NCI-H1092 treated with DMSO at 0.1 percent for 48 hours (cell line): ENCODE measurements at regions not wholly inside any gene's neighbourhood (a gene's known extent, or its start where the extent isn't known, plus 50 kb on each side); places are given as distances from the start of the nearest gene placed in this dataset.
"Not testable (repeated sequence)": the region's sequence is repeated elsewhere in the genome, so short reads cannot be mapped to it uniquely, and the experiment has no call there.

ENCODE experiments used
- DNase-seq: peaks from one replicate; lab custom pipeline; 2025; lab: John Stamatoyannopoulos, UW

- DNase-seq = no peak
Observed at GRCh38 chr2:187989925-187990623, 301.6 kb upstream of the GULP1 start.

DNA sequence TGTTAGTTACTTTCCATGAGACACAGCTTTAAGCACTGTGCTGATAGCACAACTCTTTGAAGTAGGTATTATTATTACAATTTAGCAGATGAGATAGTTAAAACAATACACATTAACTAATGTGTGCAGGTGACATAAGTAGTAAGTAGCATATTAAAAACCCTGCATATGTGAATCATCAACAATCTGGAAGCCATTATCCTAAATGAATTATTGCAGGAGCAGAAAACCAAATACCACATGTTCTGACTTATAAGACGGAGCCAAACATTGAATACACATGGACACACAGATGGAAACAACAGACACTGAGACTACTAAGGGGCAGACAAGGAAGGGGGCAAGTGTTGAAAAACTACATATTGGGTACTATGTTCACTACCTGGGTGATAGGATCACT is 300.3 kb upstream of the GULP1 start:
- DNase-seq = no peak

- peak; percentile 7 for DNase-seq
Observed at GRCh38 chr2:187994464-187995331, 297.0 kb upstream of the GULP1 start.

DNA sequence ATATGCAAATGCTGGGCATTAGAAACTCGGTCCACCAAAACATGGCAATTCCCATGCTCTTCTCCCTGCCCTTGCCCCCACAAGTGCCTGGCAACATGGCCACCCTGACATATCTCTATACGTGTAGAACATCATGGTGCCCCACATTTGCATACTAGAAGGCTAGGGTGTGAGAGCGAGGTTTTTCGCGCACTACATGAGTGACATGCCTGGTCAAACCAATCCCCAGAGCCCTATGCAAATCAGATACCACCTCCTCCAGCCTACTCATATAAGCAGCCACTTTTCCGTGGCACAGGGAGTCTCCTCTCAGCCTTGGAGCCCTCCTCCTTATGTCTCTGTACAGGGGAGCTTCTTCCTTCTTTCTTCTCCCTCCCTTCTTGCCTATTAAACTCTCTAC is 296.1 kb upstream of the GULP1 start:
- no peak for DNase-seq

DNA sequence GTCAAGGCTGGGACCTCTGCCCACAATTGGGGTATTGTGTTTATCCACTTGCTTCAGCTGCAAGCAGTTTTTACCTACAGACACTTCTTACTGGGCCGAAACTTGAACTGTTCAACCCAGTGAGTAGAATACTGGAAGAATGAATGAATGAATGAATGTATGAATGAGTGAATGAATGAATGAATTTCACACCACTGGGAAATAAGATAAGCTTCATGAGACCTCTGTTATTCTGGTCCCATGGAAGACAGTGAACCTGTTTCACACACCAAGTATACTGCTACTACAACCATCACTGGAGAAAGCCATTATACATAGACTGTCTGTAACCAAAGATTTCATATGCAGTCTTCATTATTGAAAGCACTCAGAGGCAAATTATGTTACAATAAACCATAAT is 295.0 kb upstream of the GULP1 start:
- DNase-seq = no peak

DNA sequence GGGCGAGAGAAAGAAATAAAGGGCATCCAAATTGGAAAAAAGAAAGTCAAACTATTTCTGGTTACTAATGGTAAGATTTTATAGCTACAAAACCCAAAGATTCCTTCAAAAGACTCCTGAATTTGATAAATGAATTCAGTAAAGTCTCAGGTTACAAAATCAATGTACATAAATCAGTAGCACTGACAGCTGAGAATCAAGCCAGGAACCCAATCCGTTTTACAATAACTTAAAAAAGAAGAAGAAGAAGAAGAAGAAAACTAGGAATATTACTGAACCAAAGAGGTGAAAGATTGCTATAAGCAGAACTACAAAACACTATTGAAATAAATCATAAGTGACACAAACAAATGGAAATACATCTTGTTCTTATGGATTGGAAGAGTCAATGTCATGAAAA is 291.5 kb upstream of the GULP1 start:
- no peak for DNase-seq

- DNase-seq = no peak
Observed at GRCh38 chr2:188003800-188004199, 287.9 kb upstream of the GULP1 start.

GRCh38 chr2:188013767-188014166 is 277.9 kb upstream of the GULP1 start:
- DNase-seq = no peak

DNA sequence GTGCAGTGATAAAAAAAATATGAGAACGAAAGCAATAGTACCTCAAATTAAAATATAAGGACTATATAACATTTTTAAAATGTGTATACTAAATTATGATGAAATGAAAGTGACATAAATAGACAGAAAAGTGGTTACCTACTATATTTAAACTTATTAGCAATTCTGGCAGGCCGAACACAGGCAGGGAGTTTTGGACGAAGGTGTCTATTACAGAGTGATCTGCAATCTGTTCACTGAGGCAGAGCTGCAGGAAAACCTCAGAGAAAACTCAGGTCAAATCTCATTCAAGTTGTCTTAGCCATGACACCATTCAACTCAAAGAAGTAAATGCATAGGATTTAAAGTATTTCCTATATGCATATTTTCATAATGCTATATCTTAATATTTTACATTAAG is 274.8 kb upstream of the GULP1 start:
- no peak for DNase-seq

GRCh38 chr2:188022389-188022788 is 269.3 kb upstream of the GULP1 start:
- DNase-seq = no peak

DNA sequence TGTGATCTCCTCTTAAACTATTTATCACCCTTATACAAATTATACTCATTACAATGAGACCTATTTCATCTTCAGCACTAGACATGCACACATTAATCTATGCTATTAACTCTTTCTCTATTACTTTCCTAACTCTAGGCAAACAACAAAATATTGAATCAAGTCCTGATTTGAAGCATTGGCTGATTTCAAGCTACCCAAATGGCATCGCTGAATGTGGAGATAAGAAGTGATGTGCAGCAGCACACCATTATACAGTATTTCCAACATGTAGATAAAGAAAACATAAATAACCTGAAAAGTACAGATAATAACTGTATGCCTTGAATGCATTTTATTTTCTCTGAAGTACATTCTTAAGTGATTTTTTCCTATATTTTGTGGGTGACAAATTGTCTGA is 268.6 kb upstream of the GULP1 start:
- no peak for DNase-seq

- no peak for DNase-seq
Observed at GRCh38 chr2:188024811-188025210, 266.9 kb upstream of the GULP1 start.

DNA sequence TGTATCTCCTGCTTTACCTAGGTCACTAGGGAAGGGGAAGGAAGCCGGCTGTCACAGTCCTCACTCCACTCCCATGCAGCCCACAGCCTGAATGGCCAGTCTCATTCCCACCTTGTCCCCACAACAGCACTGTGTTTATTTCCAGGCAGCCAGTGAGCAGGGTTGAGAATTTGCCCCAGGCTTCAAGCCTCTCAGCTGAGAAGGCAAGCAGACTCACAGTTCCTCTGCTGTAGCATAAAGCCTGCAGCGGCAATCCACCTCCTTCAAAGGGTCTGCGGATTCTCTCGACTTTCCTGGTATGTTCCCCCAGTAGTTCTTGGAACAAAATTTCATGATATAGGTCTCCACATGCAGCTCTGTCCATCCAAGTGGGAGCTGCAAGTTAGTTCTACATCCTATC is 262.9 kb upstream of the GULP1 start:
- DNase-seq = no peak

DNA sequence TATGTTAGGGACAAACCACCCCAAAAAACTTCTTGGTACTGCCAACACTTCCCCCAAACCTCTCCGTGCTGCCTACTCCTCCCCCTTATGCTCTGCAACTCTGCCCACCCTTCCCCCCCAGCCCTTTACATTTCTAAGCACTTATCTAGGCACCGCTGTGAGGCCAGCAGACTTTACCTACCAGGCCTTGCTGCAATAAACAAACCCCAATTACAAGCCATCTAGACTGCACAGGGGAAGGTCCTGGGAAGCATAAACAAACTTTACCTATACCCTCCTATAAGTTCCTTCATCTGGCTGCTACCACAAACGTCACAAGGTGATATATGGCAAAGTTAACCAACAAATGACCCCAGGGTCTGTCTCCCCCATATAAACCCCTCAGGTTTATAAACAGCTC is 259.4 kb upstream of the GULP1 start:
- no peak for DNase-seq

- no peak for DNase-seq
Observed at GRCh38 chr2:188032786-188033185, 258.9 kb upstream of the GULP1 start.

DNA sequence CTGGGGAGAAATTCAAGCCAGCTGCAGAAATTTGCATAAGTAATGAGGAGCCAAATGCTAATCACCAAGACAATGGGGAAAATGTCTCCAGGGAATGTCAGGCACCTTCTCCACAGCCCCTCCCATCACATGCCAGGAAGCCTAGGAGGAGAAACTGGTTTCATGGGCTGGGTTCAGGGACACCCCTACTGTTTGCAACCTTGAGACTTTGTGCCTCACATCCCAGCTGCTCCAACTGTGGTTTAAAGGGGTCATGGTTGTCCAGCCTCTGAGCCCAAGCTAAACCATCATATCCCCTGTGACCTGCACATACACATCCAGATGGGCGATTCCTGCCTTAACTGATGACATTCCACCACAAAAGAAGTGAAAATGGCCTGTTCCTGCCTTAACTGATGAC is 258.4 kb upstream of the GULP1 start:
- DNase-seq = not testable (repeated sequence)

- not testable (repeated sequence) for DNase-seq
Observed at GRCh38 chr2:188034102-188034501, 257.6 kb upstream of the GULP1 start.

GRCh38 chr2:188035377-188035776 is 256.3 kb upstream of the GULP1 start:
- not testable (repeated sequence) for DNase-seq

GRCh38 chr2:188036786-188037185 is 254.9 kb upstream of the GULP1 start:
- not testable (repeated sequence) for DNase-seq

- DNase-seq = no peak
Observed at GRCh38 chr2:188039307-188039706, 252.4 kb upstream of the GULP1 start.

GRCh38 chr2:188042412-188042811 is 249.3 kb upstream of the GULP1 start:
- DNase-seq = no peak

- DNase-seq = no peak
Observed at GRCh38 chr2:188045016-188045415, 246.7 kb upstream of the GULP1 start.

- no peak for DNase-seq
Observed at GRCh38 chr2:188046437-188046836, 245.2 kb upstream of the GULP1 start.
